Stimulated activated CD4-positive, alpha-beta T cell treated with anti-CD3 and anti-CD28 coated beads, Interleukin-15, amount 100 ng/mL, for 24 hours (primary cell): ENCODE measurements at regions not wholly inside any gene's neighbourhood (a gene's known extent, or its start where the extent isn't known, plus 50 kb on each side); places are given as distances from the start of the nearest gene placed in this dataset.

Experiments used
- DNase-seq: peaks from one replicate; pipeline ENCODE4 v3.0.0-alpha.2; 2020

DNA sequence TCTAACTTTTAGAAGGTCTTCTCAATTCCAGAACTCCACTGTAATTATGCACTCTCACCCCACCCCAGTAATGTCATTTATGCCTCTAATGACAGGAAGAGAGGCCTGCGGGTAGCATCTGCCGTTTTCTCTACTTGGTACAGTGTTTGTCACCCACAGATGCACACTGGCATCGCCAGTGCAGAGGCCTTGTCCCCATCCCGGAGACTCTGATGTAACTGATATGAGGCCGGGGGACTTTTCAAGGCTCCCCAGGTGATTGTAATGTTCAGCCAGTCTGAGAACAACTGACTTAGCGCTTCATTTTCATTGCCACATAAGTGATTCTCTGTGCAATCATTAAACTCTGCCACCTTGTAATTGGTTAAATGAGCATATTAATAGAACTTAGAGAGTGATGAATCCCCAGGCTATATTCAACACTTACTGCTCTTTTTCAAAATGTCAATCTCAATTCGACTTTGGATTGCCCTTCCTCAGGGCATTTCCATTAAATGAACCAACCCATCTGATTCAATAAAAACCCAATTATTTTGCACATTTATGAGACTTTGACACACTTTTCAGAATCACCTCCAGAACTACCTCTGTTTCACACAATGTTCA is 113.2 kb downstream of the HERPUD2 start:
- no peak for DNase-seq

DNA sequence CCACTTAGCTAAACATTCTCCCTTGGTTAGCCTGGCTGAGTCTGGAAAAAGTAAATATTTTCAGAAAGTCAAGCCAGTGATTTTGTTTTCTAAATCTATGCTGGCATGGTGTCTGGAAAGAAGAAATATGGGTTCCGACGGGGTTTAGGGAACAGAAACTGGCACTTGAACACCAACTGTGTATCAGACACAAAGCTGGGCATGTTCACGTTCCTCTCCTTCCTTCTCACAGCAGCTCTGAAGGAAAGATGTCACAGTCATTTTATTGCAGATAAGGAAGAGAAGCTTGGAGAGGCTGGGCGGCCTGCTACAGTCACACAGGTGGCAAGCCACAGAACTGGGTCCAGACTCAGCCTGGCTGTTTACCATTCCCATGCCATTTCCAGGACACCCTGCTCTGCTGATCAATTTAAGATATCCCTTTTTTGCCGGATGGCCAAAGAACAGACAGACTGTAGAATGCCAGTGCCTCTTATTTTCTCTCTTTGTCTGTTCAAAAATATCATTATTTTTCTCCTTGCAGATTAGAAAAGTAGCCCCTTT is 118.8 kb downstream of the HERPUD2 start:
- DNase-seq, result no peak

- DNase-seq, result no peak
Observed at GRCh38 chr7:35571611-35572240, 123.2 kb downstream of the HERPUD2 start.

- no peak for DNase-seq
Observed at GRCh38 chr7:35570937-35571336, 124.0 kb downstream of the HERPUD2 start.

- DNase-seq, result no peak
Observed at GRCh38 chr7:35565927-35566326, 129.0 kb downstream of the HERPUD2 start.

DNA sequence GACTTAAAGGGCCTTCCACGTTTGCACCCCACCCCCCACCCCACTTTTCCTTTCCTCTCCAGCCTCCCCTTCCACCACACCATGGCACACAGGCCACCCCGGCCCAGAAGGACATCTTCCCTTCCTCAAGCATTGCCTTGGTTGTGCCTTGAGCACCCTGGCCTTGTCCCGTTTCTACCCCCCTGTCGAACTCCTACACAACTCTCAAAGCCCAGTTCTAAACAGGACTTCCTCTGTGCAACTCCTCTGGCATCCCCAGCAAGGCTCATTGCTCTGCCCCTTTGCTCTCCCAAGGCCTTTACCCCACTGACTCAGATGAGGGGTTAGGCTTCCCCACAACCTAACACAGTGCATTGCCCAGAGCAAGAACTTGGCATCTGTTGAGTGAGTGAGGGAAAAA is 136.1 kb downstream of the HERPUD2 start:
- DNase-seq, result no peak

DNA sequence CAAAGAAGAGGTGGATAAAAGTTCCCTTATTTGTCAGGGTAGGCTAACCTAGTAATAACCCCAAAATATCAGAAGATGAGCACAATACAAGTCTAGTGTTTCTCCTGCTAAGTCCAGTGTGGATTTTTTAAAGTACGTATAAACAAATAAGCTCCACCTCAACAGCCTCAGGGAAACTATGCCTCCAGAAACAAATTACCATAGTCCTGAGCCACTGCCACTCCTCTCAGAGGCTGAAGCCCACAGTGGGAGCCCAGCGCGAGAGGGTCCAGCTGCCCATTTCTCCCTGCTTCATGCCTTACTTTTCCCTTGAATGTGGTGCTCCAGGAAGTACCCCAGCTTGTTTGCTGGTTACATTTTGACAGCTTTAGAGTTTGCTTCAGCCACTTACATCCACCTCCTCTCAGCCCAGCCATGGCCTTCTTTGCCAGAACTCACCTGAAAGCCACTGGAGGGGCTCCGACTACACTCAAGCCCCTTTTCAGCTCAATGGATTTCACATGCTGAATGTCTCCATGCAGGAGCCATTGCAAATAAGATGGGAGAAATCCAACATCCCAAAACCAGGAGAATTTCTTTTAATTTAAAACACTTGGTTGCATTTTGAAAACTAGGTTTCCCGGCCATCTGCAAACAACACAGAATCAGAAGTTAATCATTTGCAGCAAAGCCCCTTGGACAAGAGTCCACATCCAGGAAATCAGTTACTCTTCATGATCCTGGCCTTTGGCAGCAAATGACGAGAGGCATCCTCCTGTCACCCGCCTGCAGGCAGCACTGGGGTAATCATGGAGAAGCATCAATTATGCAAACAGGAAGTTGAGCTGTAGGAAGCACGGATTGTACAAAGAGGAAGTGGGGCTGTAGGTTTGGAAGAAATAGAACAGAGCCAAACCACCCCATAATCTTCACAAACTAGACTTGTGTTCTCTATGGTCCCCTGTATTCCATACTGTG is 138.1 kb downstream of the HERPUD2 start:
- no peak for DNase-seq

GRCh38 chr7:35555934-35556333 is 139.0 kb downstream of the HERPUD2 start:
- DNase-seq, result no peak

DNA sequence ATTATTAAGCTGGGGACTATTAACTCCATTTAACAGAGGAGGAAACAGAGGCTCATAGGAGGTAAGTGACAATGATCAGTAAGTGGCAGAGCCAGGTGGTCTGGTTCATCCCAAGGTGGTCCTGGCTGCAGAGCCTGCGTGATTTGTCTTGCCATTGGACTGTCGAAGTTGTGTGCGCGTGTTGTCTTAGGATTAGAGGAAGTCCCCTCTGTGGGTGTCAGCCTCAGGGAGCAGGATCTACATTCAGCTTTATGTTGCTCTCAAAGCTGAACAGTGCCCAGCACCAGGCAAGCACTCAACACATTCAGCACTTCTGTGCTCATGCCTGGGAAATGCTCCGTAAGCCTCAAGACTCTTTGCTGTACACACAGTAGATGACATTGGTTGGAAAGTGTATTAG is 139.5 kb downstream of the HERPUD2 start:
- no peak for DNase-seq

DNA sequence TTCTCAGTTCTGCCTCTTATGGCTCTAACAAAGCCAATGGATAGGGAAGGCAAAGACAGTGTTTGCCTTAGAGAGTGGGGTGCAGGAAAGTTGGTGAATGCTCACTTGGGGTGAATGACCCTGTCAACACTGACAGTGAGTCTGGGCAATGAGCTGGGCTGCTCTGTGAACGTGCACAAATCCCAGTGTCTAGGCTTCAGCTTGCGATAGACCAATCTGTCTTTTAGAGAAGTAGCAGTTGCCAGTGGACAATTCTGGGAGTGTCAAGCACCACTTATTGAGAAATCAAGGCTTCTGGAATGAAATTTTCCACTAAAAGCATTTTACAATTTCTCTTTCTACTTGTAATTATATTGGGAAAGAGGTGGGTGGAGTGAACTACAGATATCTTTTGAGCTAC is 141.4 kb downstream of the HERPUD2 start:
- DNase-seq, result no peak

GRCh38 chr7:35552691-35553090 is 142.2 kb downstream of the HERPUD2 start:
- DNase-seq, result no peak

- no peak for DNase-seq
Observed at GRCh38 chr7:35551321-35552081, 143.4 kb downstream of the HERPUD2 start.

- no peak for DNase-seq
Observed at GRCh38 chr7:35550831-35551230, 144.1 kb downstream of the HERPUD2 start.

DNA sequence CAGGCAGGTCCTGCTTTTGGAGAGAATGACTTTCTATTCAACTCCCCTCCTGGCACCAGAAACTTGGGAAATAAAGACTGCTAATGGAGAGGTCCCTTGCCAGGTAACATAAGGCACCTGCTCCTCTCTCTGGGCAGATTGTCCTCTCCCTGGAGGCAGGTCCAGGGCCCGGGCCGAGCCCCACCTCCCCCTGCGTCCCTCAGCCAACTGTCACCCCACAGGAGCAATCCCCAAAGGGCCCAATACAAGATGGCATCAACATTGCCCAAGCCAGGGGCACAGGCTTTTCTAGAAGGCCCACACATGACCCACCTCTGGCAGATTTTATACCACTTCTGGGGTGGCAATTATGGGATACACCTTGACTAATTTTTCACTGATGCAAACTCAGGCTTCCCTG is 145.2 kb downstream of the HERPUD2 start:
- DNase-seq, result no peak

- no peak for DNase-seq
Observed at GRCh38 chr7:35548291-35548690, 146.6 kb downstream of the HERPUD2 start.

DNA sequence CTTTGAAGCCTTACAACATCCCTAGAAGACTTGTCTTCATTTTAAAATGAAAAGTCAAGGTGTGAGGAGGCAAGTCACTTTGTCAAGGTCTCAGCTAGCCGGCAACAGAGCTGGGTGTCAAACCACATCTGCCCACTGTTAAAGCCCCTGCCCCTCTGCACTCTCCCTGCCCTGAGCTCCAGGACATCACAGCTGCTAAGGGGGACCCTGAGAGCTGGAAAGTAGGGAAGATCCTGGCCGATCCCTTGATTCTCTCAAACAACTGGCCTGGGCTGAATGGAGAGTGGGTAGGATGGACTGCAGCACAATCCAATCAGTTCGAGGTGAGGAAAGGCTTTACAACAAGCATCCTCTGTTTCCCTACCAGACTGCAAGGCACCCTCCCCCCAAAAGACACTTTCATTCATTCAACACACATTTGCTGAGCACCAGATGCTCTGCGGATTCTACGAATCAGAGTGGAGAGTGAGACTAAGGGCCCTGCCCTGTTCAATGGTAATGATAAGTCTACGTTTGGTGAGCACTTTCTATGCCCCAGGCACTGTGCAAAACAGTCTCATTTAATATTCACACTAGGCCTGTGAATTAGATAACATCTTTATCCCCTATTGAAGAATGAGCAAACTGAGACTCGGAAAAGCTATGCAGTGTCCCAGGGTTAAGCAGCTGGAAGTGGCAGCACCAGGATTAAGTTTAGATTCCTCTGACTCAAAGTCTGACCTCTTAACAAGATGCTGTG is 148.1 kb downstream of the HERPUD2 start:
- DNase-seq, result no peak

GRCh38 chr7:35545831-35546230 is 149.1 kb downstream of the HERPUD2 start:
- no peak for DNase-seq

- no peak for DNase-seq
Observed at GRCh38 chr7:35544028-35544742, 150.8 kb downstream of the HERPUD2 start.

- DNase-seq, result peak; percentile 87
Observed at GRCh38 chr7:35537067-35538023, 157.6 kb downstream of the HERPUD2 start.

DNA sequence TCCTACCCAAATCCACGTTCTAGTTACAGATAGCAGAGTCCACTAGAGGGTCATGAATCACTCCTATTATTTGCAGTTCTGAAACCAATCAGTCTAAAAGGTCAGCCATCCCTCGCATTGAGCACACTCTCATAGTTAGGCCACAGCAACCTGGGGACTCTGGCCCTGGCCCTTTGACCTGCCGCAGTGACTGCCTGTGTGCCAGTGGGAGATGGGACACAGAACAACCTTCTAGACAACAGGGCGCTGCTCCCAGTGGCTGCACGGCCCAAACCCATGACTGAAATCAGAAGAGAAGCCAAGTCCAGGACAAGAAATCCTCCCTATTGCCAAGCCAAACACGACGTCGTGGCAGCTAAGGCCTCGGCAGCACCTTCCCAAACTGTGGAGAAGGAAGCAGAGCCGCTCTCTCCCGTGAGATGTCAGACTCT is 158.5 kb downstream of the HERPUD2 start:
- no peak for DNase-seq
